ENCODE measurements at regions not wholly inside any gene's neighbourhood (a gene's known extent, or its start where the extent isn't known, plus 50 kb on each side); places are given as distances from the start of the nearest gene placed in this dataset.
A peak's percentile ranks its signal among the peaks of the same experiment; 100 is the strongest.
"Not testable (repeated sequence)": the region's sequence is repeated elsewhere in the genome, so short reads cannot be mapped to it uniquely, and the experiment has no call there.

DNA sequence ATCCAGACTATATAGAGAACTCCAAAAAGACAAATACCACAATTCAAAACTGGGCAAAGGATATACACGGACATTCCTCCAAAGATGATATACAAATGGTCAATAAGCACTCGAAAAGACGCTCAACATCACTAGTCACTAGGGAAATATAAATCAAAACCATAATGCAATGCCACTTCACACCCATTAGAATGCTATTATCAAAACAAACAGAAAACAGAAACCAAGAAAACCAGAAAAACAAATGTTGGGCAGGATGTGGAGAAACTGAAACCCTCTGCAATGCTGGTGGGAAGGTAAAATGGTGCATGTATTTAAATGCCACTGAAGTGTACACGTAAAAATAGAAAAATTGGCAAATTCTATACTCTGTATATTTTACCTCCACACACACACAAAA lies 2664.1 kb upstream of the DEFB115 start:
- not testable (repeated sequence) for H3K27ac ChIP-seq (ENCODE audit: low read length); H4K20me1 ChIP-seq (ENCODE audit: insufficient read depth, low read length); H3K9ac ChIP-seq (ENCODE audit: low read depth, low read length); H3K36me3 ChIP-seq (ENCODE audit: insufficient read depth, low read length); H3K4me2 ChIP-seq (ENCODE audit: insufficient read depth, low read length); H3K9me3 ChIP-seq (ENCODE audit: insufficient read depth, low read length, severe bottlenecking); H3K27me3 ChIP-seq (ENCODE audit: insufficient read depth, low read length, poor library complexity); H3K4me1 ChIP-seq (ENCODE audit: insufficient read depth, low read length); H3K79me2 ChIP-seq (ENCODE audit: insufficient read depth, low read length); DNase-seq; ATAC-seq (ENCODE audit: insufficient read depth, low read depth); H3K4me3 ChIP-seq (ENCODE audit: low read depth in 1 of 2, low read length in 2 of 2); H2AFZ ChIP-seq (ENCODE audit: low read depth, low read length)

DNA sequence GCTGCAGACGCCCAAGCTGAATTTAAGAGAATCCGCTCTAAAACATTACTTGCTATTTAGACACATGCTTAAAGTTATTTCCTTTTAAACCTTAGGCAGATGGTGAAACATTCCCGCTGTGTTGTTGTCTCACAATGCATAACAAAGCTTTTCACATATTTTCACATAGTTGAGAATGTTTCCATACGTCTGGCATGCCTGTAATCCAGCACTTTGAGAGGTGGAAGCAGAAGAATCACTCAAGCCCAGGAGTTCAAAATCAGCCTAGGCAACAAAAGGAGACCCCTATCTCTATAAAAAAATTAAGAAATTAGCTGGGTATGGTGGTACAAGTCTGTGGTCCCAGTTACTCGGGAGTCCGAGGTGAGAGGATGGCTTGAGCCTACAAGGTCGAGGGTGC lies 2663.0 kb upstream of the DEFB115 start:
- not testable (repeated sequence) for DNase-seq; H3K27me3 ChIP-seq (ENCODE audit: insufficient read depth, low read length, poor library complexity); H3K4me1 ChIP-seq (ENCODE audit: insufficient read depth, low read length); H3K79me2 ChIP-seq (ENCODE audit: insufficient read depth, low read length); H3K4me2 ChIP-seq (ENCODE audit: insufficient read depth, low read length); H3K9me3 ChIP-seq (ENCODE audit: insufficient read depth, low read length, severe bottlenecking); H3K9ac ChIP-seq (ENCODE audit: low read depth, low read length); ATAC-seq (ENCODE audit: insufficient read depth, low read depth); H4K20me1 ChIP-seq (ENCODE audit: insufficient read depth, low read length); H3K36me3 ChIP-seq (ENCODE audit: insufficient read depth, low read length); H2AFZ ChIP-seq (ENCODE audit: low read depth, low read length); H3K4me3 ChIP-seq (ENCODE audit: low read depth in 1 of 2, low read length in 2 of 2); H3K27ac ChIP-seq (ENCODE audit: low read length)

DNA sequence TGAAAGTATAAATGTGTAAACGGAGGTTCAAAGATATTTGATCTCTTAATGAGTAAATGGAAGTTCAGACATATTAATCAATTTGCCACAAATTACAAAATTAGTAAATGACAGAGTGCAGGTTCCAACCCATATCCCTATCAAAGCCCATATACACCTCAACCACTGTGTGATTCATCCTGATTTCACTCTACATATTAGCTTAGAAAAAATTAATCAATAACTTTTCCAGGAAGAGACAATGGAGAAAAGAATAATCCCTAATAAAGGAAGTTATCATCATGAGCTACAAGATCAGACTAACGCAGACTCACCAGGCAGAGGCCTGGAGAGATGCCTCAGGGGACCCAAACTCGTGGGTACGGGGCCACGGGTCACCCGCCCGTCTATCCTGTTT lies 2655.5 kb upstream of the DEFB115 start:
- not testable (repeated sequence) for H3K9me3 ChIP-seq (ENCODE audit: insufficient read depth, low read length, severe bottlenecking); H3K4me1 ChIP-seq (ENCODE audit: insufficient read depth, low read length); H4K20me1 ChIP-seq (ENCODE audit: insufficient read depth, low read length); H3K79me2 ChIP-seq (ENCODE audit: insufficient read depth, low read length); ATAC-seq (ENCODE audit: insufficient read depth, low read depth); H3K27me3 ChIP-seq (ENCODE audit: insufficient read depth, low read length, poor library complexity); DNase-seq; H3K9ac ChIP-seq (ENCODE audit: low read depth, low read length); H3K4me3 ChIP-seq (ENCODE audit: low read depth in 1 of 2, low read length in 2 of 2); H3K27ac ChIP-seq (ENCODE audit: low read length); H3K36me3 ChIP-seq (ENCODE audit: insufficient read depth, low read length); H2AFZ ChIP-seq (ENCODE audit: low read depth, low read length); H3K4me2 ChIP-seq (ENCODE audit: insufficient read depth, low read length)

DNA sequence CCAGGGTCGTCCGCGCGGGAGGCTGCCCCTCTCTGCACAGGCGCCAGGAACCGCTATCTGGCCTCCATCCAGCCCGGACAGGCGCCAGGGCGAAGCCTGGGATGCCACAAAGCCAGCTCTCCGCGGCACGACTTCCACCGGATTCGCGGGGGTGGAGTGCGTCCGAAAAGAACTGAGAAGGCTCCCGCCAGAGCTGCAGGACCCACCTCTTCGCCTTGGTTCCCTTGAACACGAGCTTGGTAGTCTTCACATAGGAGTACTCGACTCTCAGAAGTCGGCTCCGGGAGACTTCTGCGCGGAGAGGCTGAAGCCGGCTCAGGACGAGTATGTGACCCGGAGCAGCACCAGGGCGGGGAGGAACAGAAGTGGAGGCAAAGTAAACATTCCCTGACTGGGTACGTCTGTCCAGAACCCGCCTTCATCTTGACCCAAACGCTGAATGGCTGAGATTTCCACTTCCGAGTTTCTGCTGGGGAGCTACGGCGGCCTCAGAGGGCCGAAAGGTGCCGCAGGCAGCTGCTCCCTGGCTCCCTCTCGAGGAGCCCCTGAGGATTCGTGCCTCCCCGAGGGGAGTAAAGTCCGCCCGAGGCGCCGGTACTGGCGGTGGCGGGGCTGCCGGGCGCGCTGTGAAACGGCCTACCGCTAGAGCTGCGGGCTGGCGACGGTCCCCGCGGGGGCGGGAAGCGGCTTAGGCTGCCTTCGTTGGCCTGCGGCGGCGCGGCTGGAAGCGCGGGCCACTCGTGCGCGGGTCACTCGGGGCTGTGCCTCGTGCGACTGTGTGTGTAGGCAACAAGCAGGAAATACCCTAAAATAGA lies 2654.9 kb upstream of the DEFB115 start:
- not testable (repeated sequence) for H3K9ac ChIP-seq (ENCODE audit: low read depth, low read length); H3K4me1 ChIP-seq (ENCODE audit: insufficient read depth, low read length); H3K4me3 ChIP-seq (ENCODE audit: low read depth in 1 of 2, low read length in 2 of 2); H3K9me3 ChIP-seq (ENCODE audit: insufficient read depth, low read length, severe bottlenecking); ATAC-seq (ENCODE audit: insufficient read depth, low read depth); H3K27me3 ChIP-seq (ENCODE audit: insufficient read depth, low read length, poor library complexity); H3K36me3 ChIP-seq (ENCODE audit: insufficient read depth, low read length); H3K79me2 ChIP-seq (ENCODE audit: insufficient read depth, low read length); H3K4me2 ChIP-seq (ENCODE audit: insufficient read depth, low read length); H2AFZ ChIP-seq (ENCODE audit: low read depth, low read length); H3K27ac ChIP-seq (ENCODE audit: low read length); DNase-seq; H4K20me1 ChIP-seq (ENCODE audit: insufficient read depth, low read length)

DNA sequence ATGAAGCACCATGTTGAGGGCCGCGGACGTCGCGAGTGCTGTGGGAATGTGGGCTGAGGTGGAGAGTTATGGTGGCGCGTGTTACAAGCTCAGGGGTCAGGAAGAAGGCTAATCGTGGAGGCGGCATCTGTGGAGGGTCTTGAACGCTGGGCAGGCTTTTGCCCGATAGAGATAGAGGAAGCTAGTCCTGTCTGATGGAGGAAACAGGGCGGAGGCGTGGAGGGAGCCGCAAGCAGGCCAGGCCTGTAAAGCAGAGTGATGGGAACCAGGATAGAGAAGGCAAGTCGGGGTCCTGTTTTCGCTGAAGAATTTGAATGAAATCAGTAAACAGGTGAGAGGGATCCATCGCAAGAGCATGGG lies 2654.3 kb upstream of the DEFB115 start:
- H3K4me1 ChIP-seq (ENCODE audit: insufficient read depth, low read length); DNase-seq; H3K9me3 ChIP-seq (ENCODE audit: insufficient read depth, low read length, severe bottlenecking); ATAC-seq (ENCODE audit: insufficient read depth, low read depth); H2AFZ ChIP-seq (ENCODE audit: low read depth, low read length); H3K27ac ChIP-seq (ENCODE audit: low read length); H3K27me3 ChIP-seq (ENCODE audit: insufficient read depth, low read length, poor library complexity); H3K4me3 ChIP-seq (ENCODE audit: low read depth in 1 of 2, low read length in 2 of 2); H3K9ac ChIP-seq (ENCODE audit: low read depth, low read length); H3K4me2 ChIP-seq (ENCODE audit: insufficient read depth, low read length); H4K20me1 ChIP-seq (ENCODE audit: insufficient read depth, low read length); H3K36me3 ChIP-seq (ENCODE audit: insufficient read depth, low read length); H3K79me2 ChIP-seq (ENCODE audit: insufficient read depth, low read length): not testable (repeated sequence)

DNA sequence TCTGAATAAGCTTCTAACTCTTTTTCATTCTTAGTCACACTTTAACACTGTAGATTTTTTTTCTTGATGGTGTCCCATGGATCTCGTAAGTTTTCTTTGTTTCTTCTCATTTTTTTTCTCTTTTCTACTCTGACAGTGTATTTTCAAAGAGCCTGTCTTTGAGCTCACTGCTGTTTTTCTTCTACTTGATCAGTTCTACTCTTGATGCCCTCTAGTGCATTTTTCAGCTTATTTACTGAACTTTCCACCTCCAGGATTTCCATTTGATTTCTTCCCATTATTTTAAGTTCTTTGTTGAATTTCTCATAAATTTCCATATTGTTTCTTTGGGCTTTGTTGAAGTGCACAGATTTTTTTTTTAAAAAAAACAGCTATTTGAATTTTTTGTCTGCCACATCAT lies 2641.1 kb upstream of the DEFB115 start:
- Histone ChIP-seq H3K36me3 (ENCODE audit: insufficient read depth, low read length) (no peaks in the 10 kb centered on the region), H3K4me2 (ENCODE audit: insufficient read depth, low read length) (no peak overlapping the region), H3K9me3 (ENCODE audit: insufficient read depth, low read length, severe bottlenecking) (peaks cover 33% of the 10 kb centered on the region), H3K4me3 (ENCODE audit: low read depth in 1 of 2, low read length in 2 of 2) (no peak overlapping the region), H4K20me1 (ENCODE audit: insufficient read depth, low read length) (no peaks in the 10 kb centered on the region), H3K27me3 (ENCODE audit: insufficient read depth, low read length, poor library complexity) (no peaks in the 10 kb centered on the region), H3K79me2 (ENCODE audit: insufficient read depth, low read length) (no peaks in the 10 kb centered on the region), H3K9ac (ENCODE audit: low read depth, low read length) (no peak overlapping the region), H3K27ac (ENCODE audit: low read length) (no peak overlapping the region), H3K4me1 (ENCODE audit: insufficient read depth, low read length) (peaks cover 3% of the 10 kb centered on the region; the same call in 1 of the 2 replicates), H2AFZ (ENCODE audit: low read depth, low read length) (no peak overlapping the region)
- no peak for ATAC-seq (ENCODE audit: insufficient read depth, low read depth)
- DNase-seq: no peak
- no peak for TF ChIP-seq EZH2 (IDR thresholded peaks at IDR 0.05; ENCODE audit: borderline replicate concordance, low read depth, low read length, severe bottlenecking)
- TF ChIP-seq, protein P1, sequence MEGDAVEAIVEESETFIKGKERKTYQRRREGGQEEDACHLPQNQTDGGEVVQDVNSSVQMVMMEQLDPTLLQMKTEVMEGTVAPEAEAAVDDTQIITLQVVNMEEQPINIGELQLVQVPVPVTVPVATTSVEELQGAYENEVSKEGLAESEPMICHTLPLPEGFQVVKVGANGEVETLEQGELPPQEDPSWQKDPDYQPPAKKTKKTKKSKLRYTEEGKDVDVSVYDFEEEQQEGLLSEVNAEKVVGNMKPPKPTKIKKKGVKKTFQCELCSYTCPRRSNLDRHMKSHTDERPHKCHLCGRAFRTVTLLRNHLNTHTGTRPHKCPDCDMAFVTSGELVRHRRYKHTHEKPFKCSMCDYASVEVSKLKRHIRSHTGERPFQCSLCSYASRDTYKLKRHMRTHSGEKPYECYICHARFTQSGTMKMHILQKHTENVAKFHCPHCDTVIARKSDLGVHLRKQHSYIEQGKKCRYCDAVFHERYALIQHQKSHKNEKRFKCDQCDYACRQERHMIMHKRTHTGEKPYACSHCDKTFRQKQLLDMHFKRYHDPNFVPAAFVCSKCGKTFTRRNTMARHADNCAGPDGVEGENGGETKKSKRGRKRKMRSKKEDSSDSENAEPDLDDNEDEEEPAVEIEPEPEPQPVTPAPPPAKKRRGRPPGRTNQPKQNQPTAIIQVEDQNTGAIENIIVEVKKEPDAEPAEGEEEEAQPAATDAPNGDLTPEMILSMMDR (IDR thresholded peaks at IDR 0.05; ENCODE audit: borderline replicate concordance, extremely low read depth, low read length, poor library complexity, severe bottlenecking): no peak

DNA sequence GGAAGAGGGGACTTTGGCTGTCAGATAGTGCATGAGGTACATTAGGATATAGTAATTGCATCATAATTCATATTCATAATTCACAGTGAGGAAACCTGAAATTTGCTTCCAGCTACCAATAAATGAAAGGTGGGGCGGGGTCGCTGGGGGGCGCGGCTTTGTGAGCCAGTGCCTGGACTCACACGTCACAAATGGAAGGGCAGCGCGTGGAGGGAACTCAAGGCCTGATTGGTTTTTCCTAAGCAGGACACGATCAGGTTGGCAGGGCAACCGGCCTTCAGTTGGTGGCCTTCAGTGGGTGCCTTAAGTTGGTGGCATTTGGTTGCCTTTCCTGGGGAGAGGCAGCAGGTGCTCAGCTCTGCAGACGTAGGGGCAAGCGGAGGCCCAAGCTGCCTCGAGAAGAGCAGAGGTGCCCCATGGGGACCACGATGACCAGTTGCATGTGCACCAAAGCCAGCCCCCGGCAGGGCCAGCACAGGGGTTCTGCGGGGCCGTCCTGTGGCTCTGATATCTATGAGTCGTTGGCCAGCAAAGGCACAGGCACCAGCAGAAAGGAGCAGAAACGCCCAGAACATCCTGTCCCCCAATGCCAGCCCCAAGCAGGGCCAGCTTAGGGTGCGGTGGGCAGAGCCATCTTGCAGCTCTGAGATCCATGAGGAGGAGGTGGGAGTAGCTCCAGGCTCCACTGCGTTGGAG lies 2637.4 kb upstream of the DEFB115 start:
- H3K4me2 ChIP-seq (ENCODE audit: insufficient read depth, low read length); H3K27me3 ChIP-seq (ENCODE audit: insufficient read depth, low read length, poor library complexity); H2AFZ ChIP-seq (ENCODE audit: low read depth, low read length); DNase-seq; H3K36me3 ChIP-seq (ENCODE audit: insufficient read depth, low read length); H3K9ac ChIP-seq (ENCODE audit: low read depth, low read length); H3K4me3 ChIP-seq (ENCODE audit: low read depth in 1 of 2, low read length in 2 of 2); H3K79me2 ChIP-seq (ENCODE audit: insufficient read depth, low read length); H4K20me1 ChIP-seq (ENCODE audit: insufficient read depth, low read length); ATAC-seq (ENCODE audit: insufficient read depth, low read depth): not testable (repeated sequence)
- H3K27ac ChIP-seq (ENCODE audit: low read length): peak overlapping the region; percentile 44; the same call in 1 of the 2 replicates
- peaks cover 24% of the 10 kb centered on the region for H3K9me3 ChIP-seq (ENCODE audit: insufficient read depth, low read length, severe bottlenecking)
- H3K4me1 ChIP-seq (ENCODE audit: insufficient read depth, low read length): peaks cover 25% of the 10 kb centered on the region

All from DND-41 (cell line).